Endodermal cell (in vitro differentiated cells): ENCODE measurements at regions not wholly inside any gene's neighbourhood (a gene's known extent, or its start where the extent isn't known, plus 50 kb on each side); places are given as distances from the start of the nearest gene placed in this dataset.
A peak's percentile ranks its signal among the peaks of the same experiment; 100 is the strongest.

Experiments
- DNase-seq: peaks from one replicate; pipeline ENCODE4 v3.0.0-alpha.2; 2017
- H3K27ac ChIP-seq: 2 replicates; pipeline ENCODE4 v1.5.1; 2013; ENCODE audit warnings: mild to moderate bottlenecking, low read depth, low read length, moderate library complexity
- H3K27me3 ChIP-seq: 2 replicates; pipeline ENCODE4 v1.6.1; 2013; ENCODE audit warnings: mild to moderate bottlenecking, low read length, moderate library complexity; ENCODE audit not compliant: insufficient read depth, control insufficient read depth, poor library complexity, severe bottlenecking
- H3K36me3 ChIP-seq: 2 replicates; pipeline ENCODE4 v1.7.0; 2013; ENCODE audit warnings: mild to moderate bottlenecking, low read length, moderate library complexity; ENCODE audit not compliant: control insufficient read depth, insufficient read depth
- H3K4me1 ChIP-seq: one replicate; pipeline ENCODE4 v1.7.0; 2013; ENCODE audit warnings: low read length; ENCODE audit not compliant: control insufficient read depth, insufficient read depth
- H3K4me3 ChIP-seq: 2 replicates; pipeline ENCODE4 v1.5.1; 2013; ENCODE audit warnings: mild to moderate bottlenecking, low read length, moderate library complexity
- H3K9ac ChIP-seq: 2 replicates; pipeline ENCODE4 v1.6.1; 2013; ENCODE audit warnings: mild to moderate bottlenecking, low read length, moderate library complexity; ENCODE audit not compliant: poor library complexity, severe bottlenecking; ENCODE audit errors: extremely low read depth
- H3K9me3 ChIP-seq: 2 replicates; pipeline ENCODE4 v1.6.1; 2013; ENCODE audit warnings: mild to moderate bottlenecking, low read length, moderate library complexity; ENCODE audit not compliant: control insufficient read depth
- H3K27ac Mint-ChIP-seq: 2 replicates; pipeline ENCODE4 v1.8.0; 2020; ENCODE audit warnings: mixed read lengths
- H3K27me3 Mint-ChIP-seq: 2 replicates; pipeline ENCODE4 v1.8.0; 2021; ENCODE audit warnings: mild to moderate bottlenecking, mixed read lengths; ENCODE audit not compliant: insufficient read depth
- H3K36me3 Mint-ChIP-seq: 2 replicates; pipeline ENCODE4 v1.8.0; 2020; ENCODE audit warnings: low read depth, mixed read lengths
- H3K4me1 Mint-ChIP-seq: 2 replicates; pipeline ENCODE4 v1.8.0; 2020; ENCODE audit warnings: mixed read lengths
- H3K4me3 Mint-ChIP-seq: 2 replicates; pipeline ENCODE4 v1.8.0; 2020; ENCODE audit warnings: mild to moderate bottlenecking, moderate library complexity, mixed read lengths
- H3K9me3 Mint-ChIP-seq: 2 replicates; pipeline ENCODE4 v1.8.0; 2020; ENCODE audit warnings: mild to moderate bottlenecking, mixed read lengths
- WGBS, 2 experiments: methylation state at CpG; one replicate each; pipeline versions ENCODE4 v1.1.5 to v1.1.7; 2013; ENCODE audit warnings: missing lambda C conversion rate in 2 of 2, mixed read lengths in 1 of 2; ENCODE audit not compliant: insufficient coverage in 1 of 2, insufficient read length in 1 of 2; 5-methylcytosine and 5-hydroxymethylcytosine counted together
- TF ChIP-seq, protein P1 (sequence below): fragments of 200-600 bp; sonication (generic); conservative IDR thresholded peaks from 2 replicates; pipeline ENCODE4 v1.5.0; 2021; ENCODE audit warnings: antibody characterized with exemption, mild to moderate bottlenecking

DNA sequence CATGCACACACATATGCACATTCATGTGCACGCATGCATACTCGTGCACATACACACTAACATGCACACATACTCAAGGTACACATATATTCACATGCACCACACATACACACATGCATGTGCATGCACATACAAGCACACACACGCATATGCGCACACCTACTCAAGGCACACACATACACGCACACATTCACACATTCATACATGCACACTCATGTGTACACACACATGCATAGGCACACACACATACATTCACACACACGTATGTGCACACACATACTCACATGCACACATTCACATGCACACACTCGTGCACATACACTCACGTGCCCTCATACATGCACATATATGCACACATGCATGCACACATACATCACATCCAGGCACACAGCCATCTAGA is 489.0 kb downstream of the MN1 start:
- Histone ChIP-seq H3K9me3 (no peaks in the 10 kb centered on the region), H3K36me3 (no peaks in the 10 kb centered on the region), H3K27ac (peak overlapping the region; percentile 61), H3K9ac (no peak overlapping the region), H3K4me1 (peaks cover 4% of the 10 kb centered on the region), H3K4me3 (no peak overlapping the region), H3K27me3 (peaks cover 15% of the 10 kb centered on the region)
- DNase-seq: no peak
- H3K4me3 Mint-ChIP-seq: no peak overlapping the region
- WGBS, 2 experiments: 90 to 93% methylated on average over 8 of the region's 8 CpGs
- no peaks in the 10 kb centered on the region for H3K4me1 Mint-ChIP-seq
- TF ChIP-seq, protein P1, sequence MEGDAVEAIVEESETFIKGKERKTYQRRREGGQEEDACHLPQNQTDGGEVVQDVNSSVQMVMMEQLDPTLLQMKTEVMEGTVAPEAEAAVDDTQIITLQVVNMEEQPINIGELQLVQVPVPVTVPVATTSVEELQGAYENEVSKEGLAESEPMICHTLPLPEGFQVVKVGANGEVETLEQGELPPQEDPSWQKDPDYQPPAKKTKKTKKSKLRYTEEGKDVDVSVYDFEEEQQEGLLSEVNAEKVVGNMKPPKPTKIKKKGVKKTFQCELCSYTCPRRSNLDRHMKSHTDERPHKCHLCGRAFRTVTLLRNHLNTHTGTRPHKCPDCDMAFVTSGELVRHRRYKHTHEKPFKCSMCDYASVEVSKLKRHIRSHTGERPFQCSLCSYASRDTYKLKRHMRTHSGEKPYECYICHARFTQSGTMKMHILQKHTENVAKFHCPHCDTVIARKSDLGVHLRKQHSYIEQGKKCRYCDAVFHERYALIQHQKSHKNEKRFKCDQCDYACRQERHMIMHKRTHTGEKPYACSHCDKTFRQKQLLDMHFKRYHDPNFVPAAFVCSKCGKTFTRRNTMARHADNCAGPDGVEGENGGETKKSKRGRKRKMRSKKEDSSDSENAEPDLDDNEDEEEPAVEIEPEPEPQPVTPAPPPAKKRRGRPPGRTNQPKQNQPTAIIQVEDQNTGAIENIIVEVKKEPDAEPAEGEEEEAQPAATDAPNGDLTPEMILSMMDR: no peak
- no peaks in the 10 kb centered on the region for H3K9me3 Mint-ChIP-seq
- no peaks in the 10 kb centered on the region for H3K36me3 Mint-ChIP-seq
- H3K27ac Mint-ChIP-seq: no peak overlapping the region
- peaks cover 24% of the 10 kb centered on the region for H3K27me3 Mint-ChIP-seq

- Histone ChIP-seq H3K27ac (peak overlapping the region; percentile 61), H3K4me3 (no peak overlapping the region), H3K4me1 (peaks cover 4% of the 10 kb centered on the region), H3K27me3 (peaks cover 10% of the 10 kb centered on the region), H3K36me3 (no peaks in the 10 kb centered on the region), H3K9ac (no peak overlapping the region), H3K9me3 (no peaks in the 10 kb centered on the region)
- Mint-ChIP-seq H3K4me3 (no peak overlapping the region), H3K9me3 (no peaks in the 10 kb centered on the region), H3K27me3 (peaks cover 24% of the 10 kb centered on the region), H3K4me1 (no peaks in the 10 kb centered on the region), H3K27ac (no peak overlapping the region), H3K36me3 (no peaks in the 10 kb centered on the region)
- TF ChIP-seq, protein P1: no peak
- no peak for DNase-seq
- WGBS, 2 experiments: 77 to 81% methylated on average over 8 to 13 of the region's 13 CpGs
These were observed 488.3 kb downstream of the MN1 start for GRCh38 chr22:27312966-27313855.

GRCh38 chr22:27314276-27314807 is 487.2 kb downstream of the MN1 start:
- H3K4me3 Mint-ChIP-seq: no peak overlapping the region
- Histone ChIP-seq H3K4me1 (peaks cover 4% of the 10 kb centered on the region), H3K4me3 (no peak overlapping the region), H3K27me3 (peaks cover 9% of the 10 kb centered on the region), H3K9ac (no peak overlapping the region), H3K27ac (no peak overlapping the region), H3K36me3 (no peaks in the 10 kb centered on the region), H3K9me3 (no peaks in the 10 kb centered on the region)
- H3K9me3 Mint-ChIP-seq: peaks cover 7% of the 10 kb centered on the region
- TF ChIP-seq, protein P1: no peak
- DNase-seq: no peak
- no peak overlapping the region for H3K27ac Mint-ChIP-seq
- 95 to 100% methylated on average over 6 to 9 of the region's 9 CpGs for WGBS, 2 experiments
- H3K4me1 Mint-ChIP-seq: peaks cover 2% of the 10 kb centered on the region
- no peaks in the 10 kb centered on the region for H3K36me3 Mint-ChIP-seq
- peaks cover 22% of the 10 kb centered on the region for H3K27me3 Mint-ChIP-seq
